ENCODE measurements at regions not wholly inside any gene's neighbourhood (a gene's known extent, or its start where the extent isn't known, plus 50 kb on each side); places are given as distances from the start of the nearest gene placed in this dataset.
A peak's percentile ranks its signal among the peaks of the same experiment; 100 is the strongest.
"Not testable (repeated sequence)": the region's sequence is repeated elsewhere in the genome, so short reads cannot be mapped to it uniquely, and the experiment has no call there.

GRCh38 chr1:120465900-120466299 is 51.1 kb downstream of the NBPF8 start:
- H3K27ac Mint-ChIP-seq: peak overlapping the region in 1 of 6 donors; percentile 32
- H3K9me3 Mint-ChIP-seq; H3K27me3 Mint-ChIP-seq; H3K4me3 Mint-ChIP-seq; DNase-seq; H3K36me3 Mint-ChIP-seq; H3K4me1 Mint-ChIP-seq; ATAC-seq (ENCODE audit: low read depth in 2 of 2): not testable (repeated sequence)

- H3K27me3 Mint-ChIP-seq; ATAC-seq (ENCODE audit: low read depth in 2 of 2); DNase-seq; H3K4me1 Mint-ChIP-seq; H3K4me3 Mint-ChIP-seq; H3K9me3 Mint-ChIP-seq: not testable (repeated sequence)
- Mint-ChIP-seq H3K36me3 (peaks cover 4 to 14% of the 10 kb centered on the region in 2 donors), H3K27ac (peak overlapping the region in 1 of 6 donors; percentile 3)
These were observed 62.8 kb downstream of the NBPF8 start for GRCh38 chr1:120477663-120478062.

- DNase-seq; H3K9me3 Mint-ChIP-seq; H3K4me3 Mint-ChIP-seq; H3K27me3 Mint-ChIP-seq; H3K27ac Mint-ChIP-seq; H3K4me1 Mint-ChIP-seq; ATAC-seq (ENCODE audit: low read depth in 2 of 2): not testable (repeated sequence)
- H3K36me3 Mint-ChIP-seq: peaks cover 4 to 14% of the 10 kb centered on the region in 2 donors
These were observed 63.6 kb downstream of the NBPF8 start for GRCh38 chr1:120478400-120478799.

GRCh38 chr1:120487542-120487941 is 72.7 kb downstream of the NBPF8 start:
- not testable (repeated sequence) for DNase-seq; H3K36me3 Mint-ChIP-seq; H3K4me3 Mint-ChIP-seq; ATAC-seq (ENCODE audit: low read depth in 2 of 2); H3K4me1 Mint-ChIP-seq; H3K27ac Mint-ChIP-seq; H3K27me3 Mint-ChIP-seq; H3K9me3 Mint-ChIP-seq

- not testable (repeated sequence) for H3K36me3 Mint-ChIP-seq; H3K4me1 Mint-ChIP-seq; ATAC-seq (ENCODE audit: low read depth in 2 of 2); DNase-seq; H3K27me3 Mint-ChIP-seq; H3K9me3 Mint-ChIP-seq; H3K27ac Mint-ChIP-seq; H3K4me3 Mint-ChIP-seq
These were observed 74.4 kb downstream of the NBPF8 start for GRCh38 chr1:120489217-120489616.

- not testable (repeated sequence) for H3K27ac Mint-ChIP-seq; H3K27me3 Mint-ChIP-seq; H3K4me1 Mint-ChIP-seq; DNase-seq; ATAC-seq (ENCODE audit: low read depth in 2 of 2); H3K9me3 Mint-ChIP-seq; H3K36me3 Mint-ChIP-seq; H3K4me3 Mint-ChIP-seq
These were observed 82.3 kb downstream of the NBPF8 start for GRCh38 chr1:120497145-120497544.

- H3K36me3 Mint-ChIP-seq; ATAC-seq (ENCODE audit: low read depth in 2 of 2); H3K9me3 Mint-ChIP-seq; H3K4me3 Mint-ChIP-seq; DNase-seq; H3K27me3 Mint-ChIP-seq; H3K4me1 Mint-ChIP-seq; H3K27ac Mint-ChIP-seq: not testable (repeated sequence)
These were observed 88.4 kb downstream of the NBPF8 start for GRCh38 chr1:120503284-120503683.

- H3K36me3 Mint-ChIP-seq; H3K27me3 Mint-ChIP-seq; H3K4me3 Mint-ChIP-seq; DNase-seq; H3K27ac Mint-ChIP-seq; H3K9me3 Mint-ChIP-seq; H3K4me1 Mint-ChIP-seq; ATAC-seq (ENCODE audit: low read depth in 2 of 2): not testable (repeated sequence)
These were observed 91.5 kb downstream of the NBPF8 start for GRCh38 chr1:120506352-120506751.

- ATAC-seq (ENCODE audit: low read depth in 2 of 2): peak; percentile 93
- Mint-ChIP-seq H3K4me3 (peak overlapping the region in 1 of 8 donors; percentile 59), H3K27ac (peak overlapping the region in 1 of 6 donors; percentile 15), H3K36me3 (peaks cover 5 to 15% of the 10 kb centered on the region in 2 donors)
- not testable (repeated sequence) for H3K4me1 Mint-ChIP-seq, DNase-seq, H3K9me3 Mint-ChIP-seq, H3K27me3 Mint-ChIP-seq
These were observed 93.5 kb downstream of the NBPF8 start for GRCh38 chr1:120508351-120508750.

GRCh38 chr1:120509258-120509657 is 94.4 kb downstream of the NBPF8 start:
- peaks cover 5 to 15% of the 10 kb centered on the region in 2 donors for H3K36me3 Mint-ChIP-seq
- H3K4me1 Mint-ChIP-seq, DNase-seq, H3K4me3 Mint-ChIP-seq, H3K27me3 Mint-ChIP-seq, H3K9me3 Mint-ChIP-seq: not testable (repeated sequence)
- H3K27ac Mint-ChIP-seq: peak overlapping the region in 2 of 6 donors; percentile 34 to 79
- peak; percentile 64 to 66 for ATAC-seq (ENCODE audit: low read depth in 2 of 2)

GRCh38 chr1:120513099-120513498 is 98.3 kb downstream of the NBPF8 start:
- not testable (repeated sequence) for H3K4me1 Mint-ChIP-seq; H3K4me3 Mint-ChIP-seq; DNase-seq; H3K27me3 Mint-ChIP-seq; ATAC-seq (ENCODE audit: low read depth in 2 of 2); H3K9me3 Mint-ChIP-seq; H3K36me3 Mint-ChIP-seq; H3K27ac Mint-ChIP-seq

GRCh38 chr1:120513531-120513930 is 98.7 kb downstream of the NBPF8 start:
- not testable (repeated sequence) for H3K4me3 Mint-ChIP-seq; H3K4me1 Mint-ChIP-seq; H3K27me3 Mint-ChIP-seq; ATAC-seq (ENCODE audit: low read depth in 2 of 2); H3K36me3 Mint-ChIP-seq; DNase-seq; H3K9me3 Mint-ChIP-seq; H3K27ac Mint-ChIP-seq

- not testable (repeated sequence) for H3K4me3 Mint-ChIP-seq; H3K27me3 Mint-ChIP-seq; H3K9me3 Mint-ChIP-seq; H3K4me1 Mint-ChIP-seq; DNase-seq; ATAC-seq (ENCODE audit: low read depth in 2 of 2); H3K27ac Mint-ChIP-seq; H3K36me3 Mint-ChIP-seq
These were observed 104.4 kb downstream of the NBPF8 start for GRCh38 chr1:120519196-120519595.

GRCh38 chr1:120524416-120524815 is 109.6 kb downstream of the NBPF8 start:
- not testable (repeated sequence) for H3K4me1 Mint-ChIP-seq; ATAC-seq (ENCODE audit: low read depth in 2 of 2); H3K27me3 Mint-ChIP-seq; H3K9me3 Mint-ChIP-seq; H3K4me3 Mint-ChIP-seq; H3K27ac Mint-ChIP-seq; H3K36me3 Mint-ChIP-seq; DNase-seq

- not testable (repeated sequence) for H3K4me1 Mint-ChIP-seq; H3K27ac Mint-ChIP-seq; ATAC-seq (ENCODE audit: low read depth in 2 of 2); H3K9me3 Mint-ChIP-seq; H3K4me3 Mint-ChIP-seq; DNase-seq; H3K27me3 Mint-ChIP-seq; H3K36me3 Mint-ChIP-seq
These were observed 110.6 kb downstream of the NBPF8 start for GRCh38 chr1:120525386-120525785.
